ENCODE measurements at regions not wholly inside any gene's neighbourhood (a gene's known extent, or its start where the extent isn't known, plus 50 kb on each side); places are given as distances from the start of the nearest gene placed in this dataset.
"Not testable (repeated sequence)": the region's sequence is repeated elsewhere in the genome, so short reads cannot be mapped to it uniquely, and the experiment has no call there.

DNA sequence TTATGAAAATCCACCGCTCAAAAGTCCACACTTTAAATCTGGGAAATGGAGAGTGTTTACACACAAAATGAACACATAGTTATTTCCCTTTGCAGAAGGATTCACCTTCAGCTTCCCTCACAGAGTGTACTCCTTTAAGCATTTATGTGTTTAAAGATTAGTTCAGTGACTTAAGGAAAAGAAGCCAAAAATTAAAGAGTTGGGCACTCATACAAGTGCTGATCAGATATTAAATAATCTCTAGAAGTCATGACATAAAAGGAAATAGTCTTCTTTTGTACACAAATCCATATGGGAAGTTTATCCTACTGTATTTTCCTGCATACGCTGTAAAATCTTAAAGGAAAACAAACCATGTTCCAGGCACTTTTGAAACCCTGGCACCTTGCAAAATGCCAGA is 174.2 kb downstream of the LNPK start:
- FAIRE-seq: no peak

DNA sequence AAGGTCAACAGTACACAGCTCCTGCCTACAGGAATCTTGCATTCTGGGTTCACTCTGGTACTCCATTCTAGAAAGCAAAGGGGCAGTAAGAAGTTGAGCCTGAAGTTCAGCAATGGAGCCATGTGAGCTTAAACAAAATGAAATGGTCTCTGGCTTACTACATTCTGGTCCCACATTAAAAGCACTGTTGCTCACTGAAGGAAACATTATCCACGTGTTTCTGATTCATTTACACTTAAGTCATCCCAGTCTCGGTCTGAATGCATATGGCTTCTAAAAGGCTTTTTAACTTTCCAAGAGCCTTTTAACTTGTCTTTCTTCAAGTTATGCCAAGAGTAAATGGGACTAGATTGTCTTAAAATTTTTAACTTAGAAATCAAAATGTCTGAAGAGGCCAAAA is 177.8 kb downstream of the LNPK start:
- no peak for FAIRE-seq

GRCh38 chr2:175823707-175824073 is 178.4 kb downstream of the LNPK start:
- FAIRE-seq: no peak

GRCh38 chr2:175823002-175823706 is 178.9 kb downstream of the LNPK start:
- no peak for FAIRE-seq

- FAIRE-seq: no peak
These were observed 184.8 kb downstream of the LNPK start for GRCh38 chr2:175817221-175817620.

- FAIRE-seq: no peak
These were observed 186.5 kb downstream of the LNPK start for GRCh38 chr2:175815537-175815936.

DNA sequence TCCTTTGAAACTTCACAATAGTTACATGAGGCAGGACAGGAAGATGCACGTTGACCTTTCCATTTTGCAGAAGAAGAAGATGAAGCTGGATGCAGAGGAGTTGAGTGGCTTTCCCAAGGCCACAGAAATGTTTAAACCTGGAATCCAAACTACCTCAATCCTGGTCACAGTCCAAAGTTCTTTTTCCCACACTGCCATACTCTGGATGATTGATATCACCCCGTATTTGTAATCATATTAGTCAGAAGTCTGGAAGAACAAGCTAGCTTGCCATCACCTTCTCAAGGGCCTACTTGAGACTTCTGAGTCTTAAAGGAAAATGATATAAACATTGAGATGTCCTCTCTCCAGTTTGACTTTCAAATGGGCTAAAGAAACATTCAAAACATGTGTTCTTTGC is 190.1 kb downstream of the LNPK start:
- FAIRE-seq: no peak

DNA sequence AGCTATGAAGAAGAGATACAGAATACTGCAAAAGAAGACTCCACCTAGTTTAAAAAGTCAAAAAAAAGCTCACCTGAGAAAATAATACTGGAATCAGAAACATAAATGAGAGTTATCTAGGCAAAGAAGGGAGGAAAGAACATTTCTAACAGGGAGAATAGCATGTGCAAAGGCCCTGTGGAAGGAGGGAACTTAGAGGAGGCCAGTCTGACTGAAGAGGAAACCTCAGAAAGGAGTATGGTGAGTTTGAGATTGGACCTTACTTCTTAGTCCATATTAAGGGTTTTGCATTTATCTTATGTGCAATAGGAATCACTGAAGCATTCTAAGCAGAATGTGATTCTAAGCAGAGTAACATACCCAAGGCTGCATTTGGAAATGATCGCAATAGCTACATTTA is 193.2 kb downstream of the LNPK start:
- FAIRE-seq: no peak

GRCh38 chr2:175808078-175808477 is 194.0 kb downstream of the LNPK start:
- no peak for FAIRE-seq

DNA sequence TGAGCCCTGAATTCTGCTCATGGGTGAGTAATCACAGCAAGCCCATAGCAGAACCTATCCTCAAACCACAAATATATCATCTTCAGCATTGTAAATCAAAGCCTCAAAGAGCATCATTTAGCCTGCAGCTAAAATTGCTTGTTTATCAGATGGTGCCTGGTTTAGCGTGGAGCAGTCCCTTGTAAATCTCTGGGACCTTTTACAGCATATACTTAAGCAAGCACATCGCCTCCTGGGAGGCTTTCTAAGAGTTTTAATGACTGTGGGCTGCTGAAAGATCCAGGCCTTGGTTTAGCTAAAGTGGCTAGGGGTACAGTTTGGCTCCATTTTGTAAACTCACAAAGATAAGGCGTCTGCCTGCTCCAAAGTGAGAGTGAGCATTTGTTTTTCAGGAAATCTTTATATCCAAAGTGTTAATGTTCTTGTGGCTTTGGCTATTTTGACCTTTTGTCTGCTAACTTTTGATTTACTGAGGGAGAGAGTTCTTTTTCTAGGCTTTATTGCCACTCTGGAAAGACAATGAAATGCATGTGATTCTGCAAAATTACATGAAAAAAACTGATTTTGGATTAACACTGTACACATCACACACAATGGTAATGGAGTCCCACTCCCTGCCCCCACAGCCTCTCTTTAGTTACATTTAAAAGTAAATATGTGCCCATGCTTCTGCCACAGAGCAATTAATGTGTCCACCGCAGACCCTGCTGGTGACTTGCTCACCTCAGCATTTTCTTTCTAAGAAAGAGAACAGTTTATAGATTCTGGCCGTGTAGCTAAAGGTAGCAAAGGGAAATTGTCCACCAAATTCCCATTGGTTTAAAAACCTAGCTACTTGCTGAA is 194.8 kb downstream of the LNPK start:
- no peak for FAIRE-seq

GRCh38 chr2:175806570-175806969 is 195.5 kb downstream of the LNPK start:
- no peak for FAIRE-seq

- FAIRE-seq: no peak
These were observed 196.0 kb downstream of the LNPK start for GRCh38 chr2:175806125-175806490.

- FAIRE-seq: no peak
These were observed 196.5 kb downstream of the LNPK start for GRCh38 chr2:175805442-175806124.

DNA sequence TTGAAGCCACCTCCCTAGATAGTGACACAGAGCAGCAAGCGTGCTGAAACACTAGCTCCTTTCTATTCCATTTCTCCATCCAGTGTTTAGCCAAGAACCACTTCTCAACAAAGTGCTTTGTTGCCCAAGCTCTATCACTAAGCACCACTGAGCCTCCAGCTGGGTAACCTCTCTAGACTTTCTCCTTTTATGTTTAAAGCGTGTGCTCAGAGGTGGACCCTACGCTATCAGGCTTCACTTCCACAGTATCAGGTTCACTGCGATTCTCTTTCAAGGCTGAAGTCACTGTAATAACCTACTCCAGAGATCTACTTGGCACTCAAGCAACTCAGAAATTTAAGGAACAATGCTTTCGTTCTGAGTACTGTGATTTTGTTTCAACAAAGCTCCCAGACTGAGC is 197.9 kb downstream of the LNPK start:
- no peak for FAIRE-seq

- not testable (repeated sequence) for FAIRE-seq
These were observed 205.6 kb downstream of the LNPK start for GRCh38 chr2:175796422-175796821.

DNA sequence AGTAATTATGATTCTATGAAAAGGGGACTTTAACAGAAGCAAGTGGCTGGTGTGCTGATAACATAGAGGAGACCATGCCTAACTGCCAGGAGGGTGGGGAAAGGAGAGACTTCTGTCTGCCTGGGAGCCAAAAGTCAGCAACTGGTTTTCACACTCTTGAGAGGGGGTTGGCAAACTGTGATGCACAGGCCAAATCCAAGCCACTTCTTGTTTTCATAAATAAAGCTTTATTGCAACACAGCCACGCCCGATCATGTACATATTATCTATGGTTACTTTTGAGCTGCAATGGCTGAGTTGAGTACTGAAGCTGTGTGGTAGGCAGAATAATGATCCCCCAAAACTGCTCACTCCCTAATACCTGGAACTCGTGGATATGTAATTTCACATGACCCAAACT is 208.4 kb downstream of the LNPK start:
- no peak for FAIRE-seq

GRCh38 chr2:175792881-175793280 is 209.2 kb downstream of the LNPK start:
- no peak for FAIRE-seq

GRCh38 chr2:175792199-175792598 is 209.9 kb downstream of the LNPK start:
- no peak for FAIRE-seq

DNA sequence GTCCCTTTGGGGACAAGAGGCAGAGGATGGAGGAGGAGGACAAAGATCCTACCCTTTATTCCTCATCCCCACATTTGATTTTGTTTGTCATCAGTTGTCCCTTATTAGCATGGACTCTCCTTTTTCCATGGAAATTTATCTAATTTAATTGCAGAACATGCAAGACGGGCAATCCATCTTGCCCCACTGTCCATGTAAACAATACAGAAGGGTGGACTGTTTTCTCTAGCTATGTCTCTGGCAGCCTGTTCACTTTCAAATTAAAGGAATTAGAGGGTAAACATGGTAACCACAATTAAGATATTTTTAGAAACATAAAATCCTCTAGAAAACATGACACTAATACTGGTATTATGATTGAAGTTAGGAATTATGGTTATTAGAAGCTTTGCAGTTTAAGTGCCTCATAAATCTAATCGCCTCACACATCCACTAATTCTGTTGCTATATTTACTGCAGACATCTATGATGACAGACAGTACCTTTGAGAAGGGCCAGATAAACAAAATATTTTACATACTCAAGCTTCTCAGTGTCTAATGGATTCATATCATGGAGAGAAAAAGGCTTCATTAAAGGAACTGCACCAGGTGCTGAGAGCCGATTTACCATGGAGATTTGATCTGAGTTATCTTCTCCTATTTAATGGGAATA is 215.5 kb downstream of the LNPK start:
- no peak for FAIRE-seq

DNA sequence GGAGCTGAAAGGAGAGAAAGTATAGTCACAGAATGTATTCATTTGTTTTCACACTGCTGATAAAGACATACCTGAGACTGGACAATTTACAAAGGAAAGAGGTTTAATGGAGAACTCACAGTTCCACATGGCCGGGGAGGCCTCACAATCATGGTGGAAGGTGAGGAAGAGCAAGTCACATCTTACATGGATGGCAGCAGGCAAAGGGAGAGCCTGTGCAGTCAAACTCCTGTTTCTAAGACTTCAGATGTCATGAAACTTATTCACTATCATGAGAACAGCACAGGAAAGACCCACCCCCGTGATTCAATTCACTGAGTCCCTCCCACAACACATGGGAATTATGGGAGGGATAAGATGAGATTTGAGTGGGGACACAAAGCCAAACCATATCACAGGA is 224.7 kb downstream of the LNPK start:
- not testable (repeated sequence) for FAIRE-seq

- FAIRE-seq: no peak
These were observed 232.9 kb downstream of the LNPK start for GRCh38 chr2:175769200-175769599.

- no peak for FAIRE-seq
These were observed 235.2 kb downstream of the LNPK start for GRCh38 chr2:175766880-175767279.

DNA sequence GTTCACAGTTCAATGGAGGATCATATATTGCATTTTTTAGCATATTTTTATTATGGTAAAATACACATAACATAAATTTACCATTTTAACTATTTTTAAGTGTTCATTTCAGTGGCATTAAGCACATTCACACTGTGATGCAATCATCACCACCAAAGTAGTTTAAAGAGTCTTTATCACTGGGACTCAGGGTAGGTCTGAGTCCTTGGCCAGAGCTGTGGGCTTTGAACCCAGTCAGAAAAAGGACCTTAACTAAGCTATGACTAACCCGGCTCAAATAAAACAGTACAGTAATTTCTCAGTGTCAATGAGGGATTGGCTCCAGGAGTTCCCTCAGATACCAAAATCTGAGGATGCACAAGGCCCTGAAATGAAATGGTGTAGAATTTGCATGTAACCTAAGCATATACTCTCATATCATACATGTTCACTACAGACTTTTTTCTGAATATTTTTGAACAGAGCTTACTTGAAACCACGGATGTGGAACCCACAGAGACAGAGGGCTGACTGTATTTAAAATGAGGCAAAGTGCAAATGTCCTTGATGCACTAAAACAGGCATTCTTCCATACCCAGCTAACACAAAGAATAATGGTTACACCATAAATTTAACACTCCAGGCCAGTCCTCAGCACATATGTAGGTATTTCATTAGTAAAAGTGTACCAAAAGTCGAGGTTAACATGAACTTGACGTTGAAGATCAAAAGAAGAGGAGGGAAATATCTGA is 246.2 kb downstream of the LNPK start:
- FAIRE-seq: no peak
